Lower leg skin (tissue), 4 donors: ENCODE measurements at regions not wholly inside any gene's neighbourhood (a gene's known extent, or its start where the extent isn't known, plus 50 kb on each side); places are given as distances from the start of the nearest gene placed in this dataset.
A peak's percentile ranks its signal among the peaks of the same experiment; 100 is the strongest.

Experiments used
- DNase-seq, 2 donors: peaks; one replicate each; pipeline ENCODE4 v3.0.0-alpha.2; 2019; ENCODE audit warnings: low spot score in 2 of 2
- H3K4me3 ChIP-seq: fragments of 200-600 bp; sonication (generic); 2 replicates; pipeline ENCODE4 v1.5.1; 2017; ENCODE audit warnings: mild to moderate bottlenecking, low read depth; ENCODE audit not compliant: poor library complexity, severe bottlenecking
- CTCF ChIP-seq, 3 donors: fragments of 450-650 bp; IDR thresholded peaks; one replicate each; pipeline ENCODE4 v1.5.1; 2016; ENCODE audit warnings: antibody characterized with exemption in 3 of 3, mild to moderate bottlenecking in 3 of 3, moderate library complexity in 2 of 3
- POLR2A ChIP-seq, 2 donors: fragments of 450-650 bp; IDR thresholded peaks; one replicate each; pipeline ENCODE4 v1.6.1; 2016 to 2017; ENCODE audit warnings: antibody characterized with exemption in 2 of 2, mild to moderate bottlenecking in 1 of 2, moderate library complexity in 1 of 2
- WGBS, 2 donors: methylation state at CpG; one replicate each; pipeline ENCODE4 v1.1.5; 2018; 5-methylcytosine and 5-hydroxymethylcytosine counted together
- intact Hi-C: fragments of 100-400 bp; cut with DNase I; formaldehyde crosslinking; loops from one replicate; pipeline ENCODE4 v1.15.0; 2023; ENCODE audit warnings: low total_unique reads

DNA sequence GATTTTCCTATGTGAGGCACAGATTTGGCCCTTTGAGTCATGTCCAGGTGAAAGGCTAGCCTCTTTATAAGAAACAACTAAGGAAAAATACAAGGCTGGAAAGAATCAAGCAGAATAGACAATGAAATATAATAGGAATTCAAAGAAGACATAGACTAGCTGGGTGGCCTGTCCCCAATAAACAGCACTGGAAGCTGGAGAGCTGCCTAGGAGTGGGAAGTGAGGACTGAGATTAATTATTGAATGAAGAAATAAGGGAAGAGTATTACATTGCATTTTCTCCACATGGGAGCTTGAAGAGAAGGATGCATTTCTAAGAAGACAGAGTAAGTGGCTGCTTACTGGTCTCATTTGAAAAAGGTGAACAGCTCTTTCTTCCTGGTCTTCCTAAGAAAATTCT, 100.0 kb downstream of the CCDC34 start:
- TF ChIP-seq CTCF (IDR thresholded peaks at IDR 0.05): no peak
- no peak for TF ChIP-seq POLR2A (IDR thresholded peaks at IDR 0.05)
- peak in 1 of 2 donors; percentile 59 for DNase-seq
- intact Hi-C loops: no loop called here
- no peak overlapping the region for H3K4me3 ChIP-seq

- DNase-seq: no peak
- intact Hi-C loops: no loop called here
- TF ChIP-seq POLR2A (IDR thresholded peaks at IDR 0.05) (no peak), CTCF (IDR thresholded peaks at IDR 0.05) (no peak)
- H3K4me3 ChIP-seq: no peak overlapping the region
Observed at GRCh38 chr11:27255447-27255828, 107.6 kb downstream of the CCDC34 start.

- DNase-seq: no peak
Observed at GRCh38 chr11:27254744-27255446, 108.1 kb downstream of the CCDC34 start.

GRCh38 chr11:27253224-27253623, 109.8 kb downstream of the CCDC34 start:
- intact Hi-C loops: no loop called here
- no peak for TF ChIP-seq CTCF (IDR thresholded peaks at IDR 0.05)
- TF ChIP-seq POLR2A (IDR thresholded peaks at IDR 0.05): no peak
- H3K4me3 ChIP-seq: no peak overlapping the region
- no peak for DNase-seq
- 92 to 95% methylated on average over 1 of the region's 1 CpG for WGBS, 2 donors

More at GRCh38 chr11:27254744-27255446, 108.1 kb downstream of the CCDC34 start:
- intact Hi-C loops: no loop called here
- H3K4me3 ChIP-seq: no peak overlapping the region
- TF ChIP-seq POLR2A (IDR thresholded peaks at IDR 0.05) (no peak), CTCF (IDR thresholded peaks at IDR 0.05) (no peak)
- 27 to 44% methylated on average over 1 of the region's 1 CpG for WGBS, 2 donors

GRCh38 chr11:27250867-27251665, 111.9 kb downstream of the CCDC34 start:
- intact Hi-C loops: no loop called here
- DNase-seq: no peak
- no peak overlapping the region for H3K4me3 ChIP-seq
- TF ChIP-seq CTCF (IDR thresholded peaks at IDR 0.05): no peak
- no peak for TF ChIP-seq POLR2A (IDR thresholded peaks at IDR 0.05)
- WGBS, 2 donors: 79 to 81% methylated on average over 5 of the region's 5 CpGs
